Liver (tissue), 8 donors: ENCODE measurements at regions not wholly inside any gene's neighbourhood (a gene's known extent, or its start where the extent isn't known, plus 50 kb on each side); places are given as distances from the start of the nearest gene placed in this dataset.

Experiments
- DNase-seq: peaks from one replicate; pipeline ENCODE4 v3.0.0-alpha.2; 2017; ENCODE audit warnings: low spot score
- H3K27ac ChIP-seq, 2 donors: one replicate each; pipeline ENCODE4 v1.7.0; 2013; ENCODE audit warnings: inconsistent platforms in 2 of 2, low read length in 2 of 2, control low read depth in 1 of 2, low read depth in 1 of 2, mild to moderate bottlenecking in 1 of 2
- H3K27me3 ChIP-seq, 4 donors: one replicate each; pipeline versions ENCODE4 v1.6.1 to v1.7.0; 2013; ENCODE audit warnings: low read length in 3 of 4, inconsistent platforms in 1 of 4, mild to moderate bottlenecking in 1 of 4, moderate library complexity in 1 of 4; ENCODE audit not compliant: control insufficient read depth in 4 of 4, insufficient read depth in 4 of 4
- H3K36me3 ChIP-seq, 4 donors: one replicate each; pipeline versions ENCODE4 v1.6.1 to v1.7.0; 2013; ENCODE audit warnings: low read length in 3 of 4, mild to moderate bottlenecking in 3 of 4, low read depth in 1 of 4, moderate library complexity in 1 of 4; ENCODE audit not compliant: control insufficient read depth in 4 of 4, insufficient read depth in 3 of 4
- H3K4me1 ChIP-seq, 4 donors: one replicate each; pipeline versions ENCODE4 v1.6.1 to v1.7.0; 2013; ENCODE audit warnings: low read length in 3 of 4, mild to moderate bottlenecking in 3 of 4, moderate library complexity in 1 of 4; ENCODE audit not compliant: control insufficient read depth in 4 of 4, insufficient read depth in 4 of 4
- H3K4me3 ChIP-seq, 3 donors: one replicate each; pipeline versions ENCODE4 v1.6.1 to v1.7.0; 2013; ENCODE audit warnings: low read length in 3 of 3, control low read depth in 1 of 3, low read depth in 1 of 3, mild to moderate bottlenecking in 1 of 3
- H3K9ac ChIP-seq, 2 donors: one replicate each; pipeline ENCODE4 v1.7.0; 2013; ENCODE audit warnings: low read length in 2 of 2, mild to moderate bottlenecking in 2 of 2, moderate library complexity in 2 of 2, control low read depth in 1 of 2, low read depth in 1 of 2
- H3K9me3 ChIP-seq, 4 donors: one replicate each; pipeline versions ENCODE4 v1.6.1 to v1.7.0; 2013; ENCODE audit warnings: low read length in 3 of 4; ENCODE audit not compliant: control insufficient read depth in 4 of 4
- EGR1 ChIP-seq, 2 donors: IDR thresholded peaks; 2 replicates each; pipeline ENCODE4 v1.6.1; 2016 to 2018; ENCODE audit warnings: antibody characterized with exemption in 2 of 2, low read depth in 2 of 2
- FOXA1 ChIP-seq: IDR thresholded peaks from 2 replicates; pipeline ENCODE4 v1.6.1; 2016; ENCODE audit warnings: antibody characterized with exemption
- FOXA2 ChIP-seq: IDR thresholded peaks from 2 replicates; pipeline ENCODE4 v1.6.1; 2016; ENCODE audit warnings: antibody characterized with exemption
- GABPA ChIP-seq, 2 donors: IDR thresholded peaks in 1 of 2; conservative IDR thresholded peaks in 1 of 2; 2 replicates each; pipeline ENCODE4 v1.6.1; 2016; ENCODE audit warnings: antibody characterized with exemption in 2 of 2, mild to moderate bottlenecking in 1 of 2, moderate library complexity in 1 of 2
- HNF4A ChIP-seq, 2 donors: conservative IDR thresholded peaks; 2 replicates each; pipeline ENCODE4 v1.6.1; 2016; ENCODE audit warnings: antibody characterized with exemption in 2 of 2, mild to moderate bottlenecking in 2 of 2
- HNF4G ChIP-seq: IDR thresholded peaks from 2 replicates; pipeline ENCODE4 v1.6.1; 2016; ENCODE audit warnings: antibody characterized with exemption
- JUND ChIP-seq, 2 donors: IDR thresholded peaks; 2 replicates each; pipeline ENCODE4 v1.6.1; 2016; ENCODE audit warnings: antibody characterized with exemption in 2 of 2
- MAX ChIP-seq: IDR thresholded peaks from 2 replicates; pipeline ENCODE4 v1.6.1; 2016; ENCODE audit warnings: antibody characterized with exemption
- NR2F2 ChIP-seq: IDR thresholded peaks from 2 replicates; pipeline ENCODE4 v1.6.1; 2016; ENCODE audit warnings: antibody characterized with exemption
- RAD21 ChIP-seq, 2 donors: IDR thresholded peaks; 2 replicates each; pipeline ENCODE4 v1.6.1; 2016; ENCODE audit warnings: antibody characterized with exemption in 2 of 2, mild to moderate bottlenecking in 2 of 2
- REST ChIP-seq: IDR thresholded peaks from 2 replicates; pipeline ENCODE4 v1.6.1; 2016; ENCODE audit warnings: antibody characterized with exemption, mild to moderate bottlenecking
- RXRA ChIP-seq, 2 donors: IDR thresholded peaks; 2 replicates each; pipeline ENCODE4 v1.6.1; 2017 to 2018; ENCODE audit warnings: antibody characterized with exemption in 2 of 2, mild to moderate bottlenecking in 1 of 2
- SP1 ChIP-seq: IDR thresholded peaks from 2 replicates; pipeline ENCODE4 v1.6.1; 2018; ENCODE audit warnings: antibody characterized with exemption, mild to moderate bottlenecking
- TAF1 ChIP-seq: conservative IDR thresholded peaks from 2 replicates; pipeline ENCODE4 v1.6.1; 2016; ENCODE audit warnings: antibody characterized with exemption, mild to moderate bottlenecking
- YY1 ChIP-seq: IDR thresholded peaks from 2 replicates; pipeline ENCODE4 v1.6.1; 2016; ENCODE audit warnings: antibody characterized with exemption, mild to moderate bottlenecking
- WGBS: extraction: QIAGEN DNeasy Blood & Tissue Kit; methylation state at CpG from one replicate; pipeline ENCODE4 v1.1.7; 2013; 5-methylcytosine and 5-hydroxymethylcytosine counted together
- TF ChIP-seq, protein P1 (sequence below): IDR thresholded peaks from 2 replicates; pipeline ENCODE4 v1.6.1; 2016; ENCODE audit warnings: antibody characterized with exemption
- TF ChIP-seq, protein P2 (sequence below): fragments of 150-350 bp; IDR thresholded peaks from 2 replicates; pipeline ENCODE4 v1.5.1; 2017; ENCODE audit warnings: improper control_type of control experiment, low read depth, low read length; ENCODE audit not compliant: missing input control
- TF ChIP-seq, protein P3 (sequence below): IDR thresholded peaks from 2 replicates; pipeline ENCODE4 v1.6.1; 2016; ENCODE audit warnings: antibody characterized with exemption
- donor health status: healthy.
- donor health status: healthy.
- donor health status: healthy.
- donor health status: healthy.
- donor health status: healthy.

DNA sequence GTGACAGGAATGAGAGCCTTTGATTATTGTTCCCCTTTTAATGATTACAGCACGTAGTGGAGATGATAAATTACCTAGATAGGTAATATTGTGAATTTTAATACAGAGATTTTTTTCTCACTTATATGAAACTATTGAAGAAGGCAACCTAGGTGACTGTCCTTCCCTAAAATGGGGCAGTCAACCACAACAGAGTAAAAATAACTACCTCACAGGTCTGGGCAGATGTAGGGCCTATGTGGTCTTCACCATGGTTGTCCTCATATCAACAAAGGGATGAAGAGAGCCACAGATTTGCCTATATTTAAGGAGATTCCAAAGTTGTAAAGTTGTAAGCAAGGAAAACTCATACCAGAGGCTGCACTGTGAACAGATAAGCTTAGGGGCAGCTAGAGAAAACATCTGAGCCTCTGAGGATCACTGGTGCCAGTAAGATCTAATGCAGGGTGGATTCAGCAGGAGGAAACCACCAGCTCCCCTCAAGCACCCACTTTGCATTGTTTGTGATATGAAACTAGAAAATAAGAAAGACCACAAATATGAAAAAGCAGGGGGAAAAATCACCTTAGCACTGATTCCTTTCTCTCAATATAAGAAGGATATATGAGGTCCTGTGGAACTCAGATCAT is 547.9 kb upstream of the GALNTL6 start:
- H3K9ac ChIP-seq = no peak overlapping the region
- DNase-seq = no peak
- no peaks in the 10 kb centered on the region for H3K36me3 ChIP-seq
- no peak overlapping the region for H3K4me3 ChIP-seq
- H3K9me3 ChIP-seq = no peaks in the 10 kb centered on the region
- no peak overlapping the region for H3K27ac ChIP-seq
- no peaks in the 10 kb centered on the region for H3K27me3 ChIP-seq
- H3K4me1 ChIP-seq = no peaks in the 10 kb centered on the region
- 67% methylated on average over 1 of the region's 1 CpG for WGBS
- TF ChIP-seq REST (no peak), MAX (no peak), YY1 (no peak), RXRA (IDR thresholded peaks at IDR 0.05) (no peak), FOXA2 (no peak), NR2F2 (no peak), HNF4A (conservative IDR thresholded peaks at IDR 0.05) (no peak), EGR1 (IDR thresholded peaks at IDR 0.05; ENCODE audit: low read depth in 2 of 2) (no peak), FOXA1 (no peak), JUND (IDR thresholded peaks at IDR 0.05) (no peak), HNF4G (no peak), TAF1 (no peak), GABPA (IDR thresholded peaks at IDR 0.05 in 1 of 2, conservative IDR thresholded peaks at IDR 0.05 in 1 of 2) (no peak), SP1 (no peak), RAD21 (IDR thresholded peaks at IDR 0.05) (no peak)
- TF ChIP-seq, protein P1, sequence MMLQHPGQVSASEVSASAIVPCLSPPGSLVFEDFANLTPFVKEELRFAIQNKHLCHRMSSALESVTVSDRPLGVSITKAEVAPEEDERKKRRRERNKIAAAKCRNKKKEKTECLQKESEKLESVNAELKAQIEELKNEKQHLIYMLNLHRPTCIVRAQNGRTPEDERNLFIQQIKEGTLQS = no peak
- TF ChIP-seq, protein P2, sequence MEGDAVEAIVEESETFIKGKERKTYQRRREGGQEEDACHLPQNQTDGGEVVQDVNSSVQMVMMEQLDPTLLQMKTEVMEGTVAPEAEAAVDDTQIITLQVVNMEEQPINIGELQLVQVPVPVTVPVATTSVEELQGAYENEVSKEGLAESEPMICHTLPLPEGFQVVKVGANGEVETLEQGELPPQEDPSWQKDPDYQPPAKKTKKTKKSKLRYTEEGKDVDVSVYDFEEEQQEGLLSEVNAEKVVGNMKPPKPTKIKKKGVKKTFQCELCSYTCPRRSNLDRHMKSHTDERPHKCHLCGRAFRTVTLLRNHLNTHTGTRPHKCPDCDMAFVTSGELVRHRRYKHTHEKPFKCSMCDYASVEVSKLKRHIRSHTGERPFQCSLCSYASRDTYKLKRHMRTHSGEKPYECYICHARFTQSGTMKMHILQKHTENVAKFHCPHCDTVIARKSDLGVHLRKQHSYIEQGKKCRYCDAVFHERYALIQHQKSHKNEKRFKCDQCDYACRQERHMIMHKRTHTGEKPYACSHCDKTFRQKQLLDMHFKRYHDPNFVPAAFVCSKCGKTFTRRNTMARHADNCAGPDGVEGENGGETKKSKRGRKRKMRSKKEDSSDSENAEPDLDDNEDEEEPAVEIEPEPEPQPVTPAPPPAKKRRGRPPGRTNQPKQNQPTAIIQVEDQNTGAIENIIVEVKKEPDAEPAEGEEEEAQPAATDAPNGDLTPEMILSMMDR = no peak
- TF ChIP-seq, protein P3, sequence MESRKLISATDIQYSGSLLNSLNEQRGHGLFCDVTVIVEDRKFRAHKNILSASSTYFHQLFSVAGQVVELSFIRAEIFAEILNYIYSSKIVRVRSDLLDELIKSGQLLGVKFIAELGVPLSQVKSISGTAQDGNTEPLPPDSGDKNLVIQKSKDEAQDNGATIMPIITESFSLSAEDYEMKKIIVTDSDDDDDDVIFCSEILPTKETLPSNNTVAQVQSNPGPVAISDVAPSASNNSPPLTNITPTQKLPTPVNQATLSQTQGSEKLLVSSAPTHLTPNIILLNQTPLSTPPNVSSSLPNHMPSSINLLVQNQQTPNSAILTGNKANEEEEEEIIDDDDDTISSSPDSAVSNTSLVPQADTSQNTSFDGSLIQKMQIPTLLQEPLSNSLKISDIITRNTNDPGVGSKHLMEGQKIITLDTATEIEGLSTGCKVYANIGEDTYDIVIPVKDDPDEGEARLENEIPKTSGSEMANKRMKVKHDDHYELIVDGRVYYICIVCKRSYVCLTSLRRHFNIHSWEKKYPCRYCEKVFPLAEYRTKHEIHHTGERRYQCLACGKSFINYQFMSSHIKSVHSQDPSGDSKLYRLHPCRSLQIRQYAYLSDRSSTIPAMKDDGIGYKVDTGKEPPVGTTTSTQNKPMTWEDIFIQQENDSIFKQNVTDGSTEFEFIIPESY = no peak
